ENCODE measurements at regions not wholly inside any gene's neighbourhood (a gene's known extent, or its start where the extent isn't known, plus 50 kb on each side); places are given as distances from the start of the nearest gene placed in this dataset.

DNA sequence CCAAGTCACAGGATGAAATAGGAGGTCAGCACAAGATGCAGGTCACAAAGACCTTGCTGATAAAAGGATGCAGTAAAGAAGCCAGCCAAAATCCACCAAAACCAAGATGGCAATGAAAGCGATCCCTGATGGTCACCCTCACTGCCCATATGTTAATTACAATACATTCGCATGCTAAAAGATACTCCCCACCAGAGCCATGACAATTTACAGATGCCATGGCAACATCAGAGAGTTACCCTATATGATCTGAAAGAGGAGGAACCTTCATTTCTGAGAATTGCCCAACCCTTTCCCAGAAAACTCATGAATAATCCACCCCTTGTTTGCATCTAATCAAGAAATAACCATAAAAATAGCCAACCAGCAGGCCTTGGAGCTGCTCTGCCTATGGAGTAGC is 709.8 kb downstream of the METTL4 start:
- no peak for TF ChIP-seq POLR2AphosphoS5 (IDR thresholded peaks at IDR 0.05; ENCODE audit: low read depth, low read length)
- no peak for TF ChIP-seq POU2F2 (IDR thresholded peaks at IDR 0.05; ENCODE audit: low read depth, low read length)
- TF ChIP-seq PAX5 (IDR thresholded peaks at IDR 0.05; ENCODE audit: insufficient read depth, low read length, severe bottlenecking), result no peak
- TF ChIP-seq POLR2A (IDR thresholded peaks at IDR 0.05; ENCODE audit: low read depth, low read length), result no peak
- no peak for TF ChIP-seq SPI1 (IDR thresholded peaks at IDR 0.05; ENCODE audit: low read depth, low read length)
- no peak for TF ChIP-seq TAF1 (IDR thresholded peaks at IDR 0.05; ENCODE audit: low read depth, low read length)
- FAIRE-seq (no peak), DNase-seq (ENCODE audit: insufficient read length, low spot score) (no peak)

DNA sequence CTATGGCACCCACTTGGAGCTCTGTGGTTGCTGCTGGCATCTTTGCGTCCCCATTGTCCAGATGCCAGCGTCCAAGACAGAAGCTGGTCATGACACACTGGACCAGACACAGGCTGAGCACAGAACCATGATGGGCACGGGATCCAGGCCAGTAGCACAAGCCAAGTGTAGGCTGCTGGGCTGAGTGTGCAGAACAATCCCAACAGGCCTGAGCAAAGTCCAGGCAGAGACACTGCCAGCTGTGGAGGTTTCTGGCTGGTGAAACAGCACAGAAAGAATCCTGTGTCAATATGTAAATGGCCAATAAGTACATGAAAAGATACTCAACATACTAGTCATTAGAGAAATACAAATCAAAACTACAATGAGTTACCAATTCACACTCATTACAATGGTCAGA is 705.4 kb downstream of the METTL4 start:
- FAIRE-seq, result no peak
- TF ChIP-seq POU2F2 (IDR thresholded peaks at IDR 0.05; ENCODE audit: low read depth, low read length) (no peak), SPI1 (IDR thresholded peaks at IDR 0.05; ENCODE audit: low read depth, low read length) (no peak), POLR2A (IDR thresholded peaks at IDR 0.05; ENCODE audit: low read depth, low read length) (no peak), POLR2AphosphoS5 (IDR thresholded peaks at IDR 0.05; ENCODE audit: low read depth, low read length) (no peak), TAF1 (IDR thresholded peaks at IDR 0.05; ENCODE audit: low read depth, low read length) (no peak), PAX5 (IDR thresholded peaks at IDR 0.05; ENCODE audit: insufficient read depth, low read length, severe bottlenecking) (no peak)

DNA sequence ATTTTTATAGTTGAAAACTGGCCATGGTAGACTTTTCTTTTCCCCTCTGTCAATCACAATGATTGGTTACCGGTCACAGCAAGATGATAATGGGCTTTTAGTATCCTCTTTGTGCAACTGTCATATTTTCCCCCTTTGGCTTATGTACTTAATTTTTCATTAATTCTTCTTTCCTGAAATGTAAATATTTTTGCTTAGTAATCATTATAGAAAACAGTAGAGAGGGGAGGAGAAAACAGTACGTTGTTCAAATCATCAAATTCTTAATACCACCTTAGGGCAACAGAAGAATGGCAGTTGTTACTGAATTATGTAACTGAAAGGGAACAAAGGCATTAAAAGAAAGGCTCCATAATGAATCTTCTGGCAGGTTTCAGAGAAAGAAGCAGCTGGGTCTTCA is 699.0 kb downstream of the METTL4 start:
- DNase-seq (ENCODE audit: insufficient read length, low spot score) (no peak), FAIRE-seq (no peak)
- TF ChIP-seq PAX5 (IDR thresholded peaks at IDR 0.05; ENCODE audit: insufficient read depth, low read length, severe bottlenecking) (no peak), TAF1 (IDR thresholded peaks at IDR 0.05; ENCODE audit: low read depth, low read length) (no peak), POU2F2 (IDR thresholded peaks at IDR 0.05; ENCODE audit: low read depth, low read length) (no peak), POLR2AphosphoS5 (IDR thresholded peaks at IDR 0.05; ENCODE audit: low read depth, low read length) (no peak), POLR2A (IDR thresholded peaks at IDR 0.05; ENCODE audit: low read depth, low read length) (no peak)

More for the DNA sequence above, 705.4 kb downstream of the METTL4 start:
- no peak for DNase-seq (ENCODE audit: insufficient read length, low spot score)

DNA sequence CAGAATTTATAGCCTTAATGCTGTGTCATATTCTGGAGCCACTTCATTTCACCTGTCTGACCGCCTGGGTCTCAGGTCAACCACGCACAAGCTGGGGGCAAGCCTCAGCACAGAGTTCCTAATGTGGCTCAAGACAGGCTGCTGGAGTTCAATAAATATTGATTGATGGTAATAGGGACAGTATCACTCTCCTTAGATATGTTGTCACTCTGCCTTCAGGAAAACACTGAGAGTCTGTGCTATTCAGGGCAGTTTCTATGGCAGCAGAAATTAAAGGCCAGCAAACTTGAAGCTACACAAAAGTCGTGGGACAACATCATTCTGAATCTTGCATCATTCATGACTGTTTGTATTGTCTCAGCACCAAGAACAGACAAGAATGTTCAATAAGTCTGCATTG is 696.1 kb downstream of the METTL4 start:
- FAIRE-seq (no peak), DNase-seq (ENCODE audit: insufficient read length, low spot score) (no peak)
- no peak for TF ChIP-seq POLR2A (IDR thresholded peaks at IDR 0.05; ENCODE audit: low read depth, low read length)
- TF ChIP-seq PAX5 (IDR thresholded peaks at IDR 0.05; ENCODE audit: insufficient read depth, low read length, severe bottlenecking), result no peak
- TF ChIP-seq TAF1 (IDR thresholded peaks at IDR 0.05; ENCODE audit: low read depth, low read length), result no peak
- no peak for TF ChIP-seq POU2F2 (IDR thresholded peaks at IDR 0.05; ENCODE audit: low read depth, low read length)
- no peak for TF ChIP-seq POLR2AphosphoS5 (IDR thresholded peaks at IDR 0.05; ENCODE audit: low read depth, low read length)
- TF ChIP-seq SPI1 (IDR thresholded peaks at IDR 0.05; ENCODE audit: low read depth, low read length), result no peak

DNA sequence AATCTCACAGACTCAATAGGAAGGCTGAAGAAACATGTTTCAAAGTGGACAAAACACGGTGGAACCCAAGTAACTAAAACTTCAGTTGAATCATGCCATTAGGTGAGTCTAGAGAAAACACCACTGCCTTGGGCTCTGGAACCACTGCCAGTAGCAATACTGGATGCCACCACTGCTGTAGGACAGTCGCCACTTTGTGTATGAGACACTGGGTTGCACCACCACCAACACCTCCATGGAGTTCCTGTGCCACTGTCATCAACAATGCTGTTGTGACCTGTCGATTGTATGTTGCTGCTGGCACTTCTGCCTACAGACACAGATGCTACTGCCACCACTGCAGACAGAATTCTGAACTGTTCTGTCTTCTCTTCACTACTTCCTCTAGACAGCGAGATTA is 686.7 kb downstream of the METTL4 start:
- DNase-seq (ENCODE audit: insufficient read length, low spot score) (no peak), FAIRE-seq (no peak)
- TF ChIP-seq PAX5 (IDR thresholded peaks at IDR 0.05; ENCODE audit: insufficient read depth, low read length, severe bottlenecking) (no peak), POU2F2 (IDR thresholded peaks at IDR 0.05; ENCODE audit: low read depth, low read length) (no peak), SPI1 (IDR thresholded peaks at IDR 0.05; ENCODE audit: low read depth, low read length) (no peak), POLR2A (IDR thresholded peaks at IDR 0.05; ENCODE audit: low read depth, low read length) (no peak), TAF1 (IDR thresholded peaks at IDR 0.05; ENCODE audit: low read depth, low read length) (no peak), POLR2AphosphoS5 (IDR thresholded peaks at IDR 0.05; ENCODE audit: low read depth, low read length) (no peak)

DNA sequence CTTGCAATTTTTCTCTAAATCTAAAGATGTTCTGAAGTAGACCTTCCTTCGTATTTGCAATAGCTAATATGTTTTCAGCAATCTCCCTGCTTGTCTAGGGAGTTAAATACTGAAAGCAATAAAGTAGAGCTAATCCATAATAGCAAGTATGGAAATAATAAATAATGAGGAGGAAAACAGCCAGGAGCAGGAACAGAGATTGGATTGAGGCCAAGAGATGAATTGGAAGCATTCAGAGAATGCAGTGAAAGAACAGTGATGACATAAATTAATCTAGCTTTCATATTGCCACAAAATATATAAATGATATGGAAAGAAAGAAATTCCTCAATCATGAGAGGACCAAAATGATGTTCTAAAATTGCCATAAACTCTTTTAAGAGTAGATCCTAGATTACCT is 679.7 kb downstream of the METTL4 start:
- TF ChIP-seq POLR2A (IDR thresholded peaks at IDR 0.05; ENCODE audit: low read depth, low read length) (no peak), TAF1 (IDR thresholded peaks at IDR 0.05; ENCODE audit: low read depth, low read length) (no peak), POLR2AphosphoS5 (IDR thresholded peaks at IDR 0.05; ENCODE audit: low read depth, low read length) (no peak), POU2F2 (IDR thresholded peaks at IDR 0.05; ENCODE audit: low read depth, low read length) (no peak)
- DNase-seq (ENCODE audit: insufficient read length, low spot score), result no peak
- FAIRE-seq, result no peak

DNA sequence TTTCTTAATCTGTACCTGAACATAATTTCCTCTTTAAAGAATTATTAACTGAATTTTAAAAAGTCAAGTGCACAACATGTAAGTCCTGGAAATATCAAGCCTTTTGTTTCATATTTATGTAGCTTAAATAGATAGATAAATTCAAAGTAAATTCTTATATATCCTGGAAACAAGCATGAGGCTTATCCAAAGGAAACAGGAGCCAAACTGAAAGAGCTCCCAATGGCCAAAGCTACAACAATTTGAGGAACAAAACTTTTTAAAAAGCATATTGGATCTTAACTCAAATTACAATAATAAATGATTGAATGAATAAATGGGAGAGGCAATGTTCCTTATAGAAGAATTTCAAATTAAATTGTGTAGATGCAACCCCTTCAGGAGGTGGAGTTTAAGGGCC is 679.1 kb downstream of the METTL4 start:
- DNase-seq (ENCODE audit: insufficient read length, low spot score) (no peak), FAIRE-seq (no peak)
- TF ChIP-seq POLR2A (IDR thresholded peaks at IDR 0.05; ENCODE audit: low read depth, low read length), result no peak
- TF ChIP-seq PAX5 (IDR thresholded peaks at IDR 0.05; ENCODE audit: insufficient read depth, low read length, severe bottlenecking), result no peak
- no peak for TF ChIP-seq POU2F2 (IDR thresholded peaks at IDR 0.05; ENCODE audit: low read depth, low read length)
- TF ChIP-seq TAF1 (IDR thresholded peaks at IDR 0.05; ENCODE audit: low read depth, low read length), result no peak
- TF ChIP-seq SPI1 (IDR thresholded peaks at IDR 0.05; ENCODE audit: low read depth, low read length), result no peak
- TF ChIP-seq POLR2AphosphoS5 (IDR thresholded peaks at IDR 0.05; ENCODE audit: low read depth, low read length), result no peak

DNA sequence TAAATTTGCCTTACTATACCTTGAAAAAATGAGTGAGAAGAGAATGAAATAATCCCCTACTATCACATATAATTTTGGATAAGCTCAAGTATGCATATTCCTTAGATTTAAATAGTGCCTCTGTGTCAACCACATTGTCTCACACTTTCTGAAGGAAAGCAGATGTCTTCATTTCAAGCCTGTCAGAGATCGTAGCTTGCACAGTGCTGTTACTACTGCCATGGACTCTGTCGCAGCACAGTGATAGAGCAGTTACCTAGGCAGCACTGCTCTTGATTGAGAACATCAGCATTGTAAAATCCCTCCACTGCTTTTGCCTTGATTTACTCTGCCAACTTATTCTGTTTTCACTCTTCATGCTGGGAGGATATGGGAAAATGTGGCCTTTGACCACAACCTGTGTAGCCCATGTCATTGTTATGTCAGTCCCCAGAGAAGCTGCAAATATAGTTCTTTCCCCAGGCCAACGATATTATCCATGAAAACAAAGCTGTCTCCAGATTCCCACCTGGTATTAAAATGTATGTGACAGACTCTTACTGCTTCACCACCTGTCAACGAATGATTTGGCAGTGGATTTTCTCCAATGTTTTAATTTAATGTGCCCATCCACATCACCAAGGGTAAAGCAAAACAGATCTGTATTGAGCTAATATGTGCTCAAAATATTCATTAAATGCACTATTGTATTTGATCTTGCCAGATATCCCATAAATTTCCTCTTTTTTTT is 675.7 kb downstream of the METTL4 start:
- TF ChIP-seq POLR2AphosphoS5 (IDR thresholded peaks at IDR 0.05; ENCODE audit: low read depth, low read length), result no peak
- TF ChIP-seq POLR2A (IDR thresholded peaks at IDR 0.05; ENCODE audit: low read depth, low read length), result no peak
- TF ChIP-seq SPI1 (IDR thresholded peaks at IDR 0.05; ENCODE audit: low read depth, low read length), result no peak
- TF ChIP-seq TAF1 (IDR thresholded peaks at IDR 0.05; ENCODE audit: low read depth, low read length), result no peak
- TF ChIP-seq PAX5 (IDR thresholded peaks at IDR 0.05; ENCODE audit: insufficient read depth, low read length, severe bottlenecking), result no peak
- no peak for TF ChIP-seq POU2F2 (IDR thresholded peaks at IDR 0.05; ENCODE audit: low read depth, low read length)
- DNase-seq (ENCODE audit: insufficient read length, low spot score), result no peak
- FAIRE-seq, result no peak

DNA sequence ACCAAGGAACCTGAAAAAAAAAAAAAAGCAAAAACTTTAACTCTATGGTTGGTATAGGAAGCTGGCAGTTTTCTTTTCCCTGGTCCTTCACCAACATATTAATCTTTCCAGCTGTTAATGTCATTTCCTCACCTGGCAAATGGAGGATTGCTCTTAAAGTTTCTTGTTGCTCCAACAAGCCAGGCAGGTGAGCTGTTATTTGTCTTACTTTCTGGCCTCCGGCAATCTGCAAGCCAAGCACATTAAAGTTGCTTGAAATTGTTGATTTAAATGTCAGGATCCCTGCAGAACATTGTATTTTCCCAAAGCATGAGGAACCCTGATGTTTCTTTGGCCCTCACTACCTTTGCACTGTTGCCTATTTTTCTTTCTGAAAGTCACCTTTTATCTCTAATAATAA is 664.9 kb downstream of the METTL4 start:
- DNase-seq (ENCODE audit: insufficient read length, low spot score) (no peak), FAIRE-seq (no peak)
- TF ChIP-seq POU2F2 (IDR thresholded peaks at IDR 0.05; ENCODE audit: low read depth, low read length) (no peak), POLR2AphosphoS5 (IDR thresholded peaks at IDR 0.05; ENCODE audit: low read depth, low read length) (no peak), POLR2A (IDR thresholded peaks at IDR 0.05; ENCODE audit: low read depth, low read length) (no peak), SPI1 (IDR thresholded peaks at IDR 0.05; ENCODE audit: low read depth, low read length) (no peak), TAF1 (IDR thresholded peaks at IDR 0.05; ENCODE audit: low read depth, low read length) (no peak), PAX5 (IDR thresholded peaks at IDR 0.05; ENCODE audit: insufficient read depth, low read length, severe bottlenecking) (no peak)

All from GM12891 (cell line).